A673 (cell line): ENCODE measurements at regions not wholly inside any gene's neighbourhood (a gene's known extent, or its start where the extent isn't known, plus 50 kb on each side); places are given as distances from the start of the nearest gene placed in this dataset.

Experiments used
- EZH2 ChIP-seq: fragments of 200-600 bp; sonication (generic); IDR thresholded peaks from 2 replicates; pipeline ENCODE4 v1.6.1; 2017; ENCODE audit warnings: borderline replicate concordance, low read depth, mild to moderate bottlenecking, mixed read lengths, antibody characterized with exemption, low read length; ENCODE audit not compliant: poor library complexity, severe bottlenecking
- TF ChIP-seq, protein P1 (sequence below): fragments of 300-800, 200-600 bp; sonication (generic); conservative IDR thresholded peaks from 2 replicates; pipeline ENCODE4 v1.5.1; 2017; ENCODE audit warnings: low read depth, mild to moderate bottlenecking, antibody characterized with exemption, low read length, moderate library complexity, mixed read lengths

GRCh38 chr1:68565923-68566322 lies 69.0 kb upstream of the DEPDC1 start:
- TF ChIP-seq, protein P1, sequence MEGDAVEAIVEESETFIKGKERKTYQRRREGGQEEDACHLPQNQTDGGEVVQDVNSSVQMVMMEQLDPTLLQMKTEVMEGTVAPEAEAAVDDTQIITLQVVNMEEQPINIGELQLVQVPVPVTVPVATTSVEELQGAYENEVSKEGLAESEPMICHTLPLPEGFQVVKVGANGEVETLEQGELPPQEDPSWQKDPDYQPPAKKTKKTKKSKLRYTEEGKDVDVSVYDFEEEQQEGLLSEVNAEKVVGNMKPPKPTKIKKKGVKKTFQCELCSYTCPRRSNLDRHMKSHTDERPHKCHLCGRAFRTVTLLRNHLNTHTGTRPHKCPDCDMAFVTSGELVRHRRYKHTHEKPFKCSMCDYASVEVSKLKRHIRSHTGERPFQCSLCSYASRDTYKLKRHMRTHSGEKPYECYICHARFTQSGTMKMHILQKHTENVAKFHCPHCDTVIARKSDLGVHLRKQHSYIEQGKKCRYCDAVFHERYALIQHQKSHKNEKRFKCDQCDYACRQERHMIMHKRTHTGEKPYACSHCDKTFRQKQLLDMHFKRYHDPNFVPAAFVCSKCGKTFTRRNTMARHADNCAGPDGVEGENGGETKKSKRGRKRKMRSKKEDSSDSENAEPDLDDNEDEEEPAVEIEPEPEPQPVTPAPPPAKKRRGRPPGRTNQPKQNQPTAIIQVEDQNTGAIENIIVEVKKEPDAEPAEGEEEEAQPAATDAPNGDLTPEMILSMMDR, result no peak
- TF ChIP-seq EZH2, result no peak
